HEK293 (cell line): ENCODE measurements at regions not wholly inside any gene's neighbourhood (a gene's known extent, or its start where the extent isn't known, plus 50 kb on each side); places are given as distances from the start of the nearest gene placed in this dataset.

ENCODE experiments used
- CTCF ChIA-PET: fragments of 350-600 bp; formaldehyde crosslinking; extraction: SDS; loops from one replicate; lab custom pipeline; 2021; ENCODE audit warnings: antibody characterized with exemption; lab: Yijun Ruan, JAX
- POLR2A ChIA-PET: fragments of 300-600 bp; formaldehyde crosslinking; extraction: SDS; loops from one replicate; lab custom pipeline; 2020; ENCODE audit warnings: antibody characterized with exemption, inconsistent platforms; lab: Yijun Ruan, JAX
- H3K27ac ChIP-seq: fragments of 200-500 bp; sonication (Bioruptor generic); 2 replicates; pipeline ENCODE4 v1.5.1; 2014; ENCODE audit warnings: low read depth, low read length, control low read depth, inconsistent platforms; ENCODE audit errors: extremely low read depth
- H3K36me3 ChIP-seq, 2 experiments: fragments of 200-500 bp in 1 of 2; sonication (Bioruptor generic) in 1 of 2; 1 replicate in 1 of 2; 2 replicates in 1 of 2; pipeline ENCODE4 v1.5.1; 2014 to 2017; ENCODE audit warnings: inconsistent platforms in 2 of 2, low read length in 2 of 2; ENCODE audit not compliant: control insufficient read depth in 2 of 2, insufficient read depth in 1 of 2
- H3K4me1 ChIP-seq: fragments of 200-500 bp; sonication (Bioruptor generic); 2 replicates; pipeline ENCODE4 v1.5.1; 2014; ENCODE audit warnings: mild to moderate bottlenecking, low read length, inconsistent platforms; ENCODE audit not compliant: control insufficient read depth, insufficient read depth
- H3K4me3 ChIP-seq: 2 replicates; pipeline ENCODE4 v1.5.1; 2011; ENCODE audit warnings: low read depth, mild to moderate bottlenecking, control low read depth, low read length, moderate library complexity
- H3K9me3 ChIP-seq: fragments of 200-500 bp; sonication (Bioruptor generic); 2 replicates; pipeline ENCODE4 v1.5.1; 2014; ENCODE audit warnings: low read depth, low read length, inconsistent platforms; ENCODE audit not compliant: control insufficient read depth, insufficient read depth
- MYNN ChIP-seq: fragments of 450-650 bp; formaldehyde crosslinking; IDR thresholded peaks from 2 replicates; pipeline ENCODE4 v1.5.1; 2016; ENCODE audit warnings: missing biosample characterization, missing genetic modification characterization, borderline replicate concordance
- PRDM4 ChIP-seq: fragments of 450-650 bp; formaldehyde crosslinking; IDR thresholded peaks from 2 replicates; pipeline ENCODE4 v1.5.1; 2017; ENCODE audit warnings: missing biosample characterization, missing genetic modification characterization
- TRIM28 ChIP-seq: IDR thresholded peaks from 2 replicates; pipeline ENCODE4 v1.6.1; 2011; ENCODE audit warnings: low read length, control low read depth, borderline replicate concordance
- ZBTB7A ChIP-seq: fragments of 450-650 bp; formaldehyde crosslinking; IDR thresholded peaks from 2 replicates; pipeline ENCODE4 v1.5.1; 2016; ENCODE audit warnings: low read depth, missing biosample characterization, missing genetic modification characterization
- ZFP37 ChIP-seq: fragments of 450-650 bp; formaldehyde crosslinking; IDR thresholded peaks from 2 replicates; pipeline ENCODE4 v1.5.1; 2016; ENCODE audit warnings: missing biosample characterization, missing genetic modification characterization
- ZFP69B ChIP-seq: fragments of 450-650 bp; formaldehyde crosslinking; IDR thresholded peaks from 2 replicates; pipeline ENCODE4 v1.5.1; 2016; ENCODE audit warnings: missing biosample characterization, missing genetic modification characterization
- ZNF112 ChIP-seq: fragments of 450-650 bp; formaldehyde crosslinking; IDR thresholded peaks from 2 replicates; pipeline ENCODE4 v1.5.0; 2017; ENCODE audit warnings: missing biosample characterization, missing genetic modification characterization
- ZNF133 ChIP-seq: fragments of 450-650 bp; formaldehyde crosslinking; IDR thresholded peaks from 2 replicates; pipeline ENCODE4 v1.5.1; 2016; ENCODE audit warnings: missing biosample characterization, missing genetic modification characterization
- ZNF146 ChIP-seq: fragments of 450-650 bp; formaldehyde crosslinking; IDR thresholded peaks from 2 replicates; pipeline ENCODE4 v1.5.1; 2016; ENCODE audit warnings: missing biosample characterization, missing genetic modification characterization
- ZNF202 ChIP-seq: fragments of 450-650 bp; formaldehyde crosslinking; IDR thresholded peaks from 2 replicates; pipeline ENCODE4 v1.5.1; 2016; ENCODE audit warnings: missing biosample characterization, missing genetic modification characterization, borderline replicate concordance
- ZNF221 ChIP-seq: fragments of 450-650 bp; formaldehyde crosslinking; IDR thresholded peaks from 2 replicates; pipeline ENCODE4 v1.5.1; 2017; ENCODE audit warnings: missing biosample characterization, missing genetic modification characterization, borderline replicate concordance
- ZNF311 ChIP-seq: fragments of 450-650 bp; formaldehyde crosslinking; IDR thresholded peaks from 2 replicates; pipeline ENCODE4 v1.5.1; 2017; ENCODE audit warnings: missing biosample characterization, missing genetic modification characterization, borderline replicate concordance
- ZNF366 ChIP-seq: fragments of 450-650 bp; formaldehyde crosslinking; conservative IDR thresholded peaks from 2 replicates; pipeline ENCODE4 v1.5.1; 2016; ENCODE audit warnings: missing biosample characterization, missing genetic modification characterization
- ZNF391 ChIP-seq: fragments of 450-650 bp; formaldehyde crosslinking; IDR thresholded peaks from 2 replicates; pipeline ENCODE4 v1.5.1; 2016; ENCODE audit warnings: low read depth, missing biosample characterization, missing genetic modification characterization, borderline replicate concordance
- ZNF48 ChIP-seq: fragments of 450-650 bp; formaldehyde crosslinking; IDR thresholded peaks from 2 replicates; pipeline ENCODE4 v1.5.1; 2016; ENCODE audit warnings: missing biosample characterization, missing genetic modification characterization
- ZNF488 ChIP-seq: fragments of 450-650 bp; formaldehyde crosslinking; IDR thresholded peaks from 2 replicates; pipeline ENCODE4 v1.5.1; 2016; ENCODE audit warnings: missing biosample characterization, missing genetic modification characterization
- ZNF513 ChIP-seq: fragments of 450-650 bp; IDR thresholded peaks from 2 replicates; pipeline ENCODE4 v1.5.1; 2018; ENCODE audit warnings: missing biosample characterization, missing genetic modification characterization
- ZNF518A ChIP-seq: fragments of 450-650 bp; formaldehyde crosslinking; conservative IDR thresholded peaks from 2 replicates; pipeline ENCODE4 v1.5.1; 2016; ENCODE audit warnings: low read depth, missing biosample characterization, missing genetic modification characterization
- ZNF571 ChIP-seq: fragments of 450-650 bp; formaldehyde crosslinking; IDR thresholded peaks from 2 replicates; pipeline ENCODE4 v1.5.0; 2017; ENCODE audit warnings: missing biosample characterization, missing genetic modification characterization
- ZNF692 ChIP-seq: fragments of 450-650 bp; formaldehyde crosslinking; IDR thresholded peaks from 2 replicates; pipeline ENCODE4 v1.5.1; 2016; ENCODE audit warnings: missing biosample characterization, missing genetic modification characterization
- ZNF777 ChIP-seq: fragments of 450-650 bp; formaldehyde crosslinking; IDR thresholded peaks from 2 replicates; pipeline ENCODE4 v1.5.1; 2017; ENCODE audit warnings: missing biosample characterization, missing genetic modification characterization, borderline replicate concordance
- ZNF791 ChIP-seq: fragments of 450-650 bp; formaldehyde crosslinking; IDR thresholded peaks from 2 replicates; pipeline ENCODE4 v1.5.1; 2016; ENCODE audit warnings: missing biosample characterization, missing genetic modification characterization
- ZNF843 ChIP-seq: fragments of 450-650 bp; formaldehyde crosslinking; IDR thresholded peaks from 2 replicates; pipeline ENCODE4 v1.5.1; 2016; ENCODE audit warnings: missing biosample characterization, missing genetic modification characterization

- Histone ChIP-seq H3K4me1 (no peaks in the 10 kb centered on the region), H3K9me3 (no peaks in the 10 kb centered on the region), H3K36me3 (no peaks in the 10 kb centered on the region), H3K27ac (no peak overlapping the region), H3K4me3 (no peak overlapping the region)
- ChIA-PET CTCF (no interaction called here), POLR2A (no interaction called here)
- TF ChIP-seq TRIM28, result no peak
- TF ChIP-seq ZNF112, result no peak
- TF ChIP-seq ZNF366 (tag by site-specific recombination), result no peak
- TF ChIP-seq MYNN (tag by site-specific recombination), result no peak
- no peak for TF ChIP-seq ZNF571 (tag by site-specific recombination)
- no peak for TF ChIP-seq PRDM4 (tag by site-specific recombination)
- no peak for TF ChIP-seq ZNF791
- TF ChIP-seq ZBTB7A (tag by site-specific recombination), result no peak
- no peak for TF ChIP-seq ZNF777 (tag by site-specific recombination)
- TF ChIP-seq ZNF843 (tag by site-specific recombination), result no peak
- no peak for TF ChIP-seq ZFP37 (tag by site-specific recombination)
- TF ChIP-seq ZNF311, result no peak
- no peak for TF ChIP-seq ZNF513 (tag by site-specific recombination)
- TF ChIP-seq ZNF146 (tag by site-specific recombination), result no peak
Measured at GRCh38 chr2:133854603-133855200, 286.4 kb upstream of the NCKAP5 start.

- Histone ChIP-seq H3K4me1 (no peaks in the 10 kb centered on the region), H3K9me3 (no peaks in the 10 kb centered on the region), H3K27ac (no peak overlapping the region), H3K36me3 (no peaks in the 10 kb centered on the region), H3K4me3 (no peak overlapping the region)
- ChIA-PET POLR2A (no interaction called here), CTCF (no interaction called here)
- TF ChIP-seq ZNF488 (tag by site-specific recombination) (no peak), ZNF221 (tag by site-specific recombination) (no peak), ZNF518A (tag by site-specific recombination) (no peak), ZFP69B (tag by site-specific recombination) (no peak), ZNF391 (tag by site-specific recombination) (no peak), ZNF48 (no peak), ZNF202 (no peak), ZNF133 (tag by site-specific recombination) (no peak), ZNF692 (tag by site-specific recombination) (no peak)
Measured at GRCh38 chr2:133855526-133855925, 287.3 kb upstream of the NCKAP5 start.
